PC-9 (cell line): ENCODE measurements at regions not wholly inside any gene's neighbourhood (a gene's known extent, or its start where the extent isn't known, plus 50 kb on each side); places are given as distances from the start of the nearest gene placed in this dataset.

Experiments used
- BruUV-seq: library from RNA; stranded (reverse); fragments of 400-500 nt; replicated peaks from 2 replicates; lab custom pipeline; 2021; lab: Mats Ljungman, UMichigan
- CTCF ChIA-PET: fragments of 300-600 bp; sonication (Branson Sonifier 250); formaldehyde crosslinking; loops from one replicate; lab custom pipeline; 2022; ENCODE audit warnings: antibody characterized with exemption; lab: Charles Lee
- POLR2A ChIA-PET: fragments of 300-600 bp; sonication (Branson Sonifier 250); formaldehyde crosslinking; loops from one replicate; lab custom pipeline; 2022; ENCODE audit warnings: antibody characterized with exemption; ENCODE audit not compliant: unreplicated experiment; lab: Charles Lee
- DNase-seq, 2 experiments: peaks; one replicate each; pipeline versions ENCODE4 v3.0.0 to v3.0.0-alpha.2; 2015 to 2022; ENCODE audit warnings: mixed read lengths in 1 of 2
- H2AFZ ChIP-seq: fragments of 200-600 bp; sonication (generic); 2 replicates; pipeline ENCODE4 v1.8.1; 2017; ENCODE audit warnings: antibody characterized with exemption
- H3F3A ChIP-seq: fragments of 200-600 bp; sonication (generic); 2 replicates; pipeline ENCODE4 v1.8.1; 2017; ENCODE audit warnings: antibody characterized with exemption, mild to moderate bottlenecking, low read depth; ENCODE audit not compliant: insufficient read depth
- H3K27ac ChIP-seq: fragments of 200-600 bp; sonication (generic); 2 replicates; pipeline ENCODE4 v1.6.1; 2016; ENCODE audit warnings: mixed run types
- H3K27me3 ChIP-seq: fragments of 200-600 bp; sonication (generic); 2 replicates; pipeline ENCODE4 v1.6.1; 2016; ENCODE audit warnings: low read depth, mixed run types; ENCODE audit not compliant: insufficient read depth
- H3K36me3 ChIP-seq: fragments of 200-600 bp; sonication (generic); 2 replicates; pipeline ENCODE4 v1.6.1; 2016; ENCODE audit warnings: low read depth, mixed run types
- H3K4me1 ChIP-seq: fragments of 200-600 bp; sonication (generic); replicated peaks from 2 replicates; pipeline ENCODE4 v1.6.1; 2016; ENCODE audit warnings: mixed run types; ENCODE audit not compliant: insufficient read depth
- H3K4me2 ChIP-seq: fragments of 200-600 bp; sonication (generic); 2 replicates; pipeline ENCODE4 v1.6.1; 2017; ENCODE audit warnings: mixed run types
- H3K4me3 ChIP-seq: fragments of 200-600 bp; sonication (generic); 2 replicates; pipeline ENCODE4 v1.6.1; 2016; ENCODE audit warnings: mixed run types
- H3K79me2 ChIP-seq: fragments of 200-600 bp; sonication (generic); 2 replicates; pipeline ENCODE4 v1.6.1; 2017; ENCODE audit warnings: low read depth, mixed run types
- H3K9me2 ChIP-seq: fragments of 200-600 bp; sonication (generic); 2 replicates; pipeline ENCODE4 v1.8.1; 2017; ENCODE audit warnings: mild to moderate bottlenecking; ENCODE audit not compliant: insufficient read depth
- H3K9me3 ChIP-seq: fragments of 200-600 bp; sonication (generic); 2 replicates; pipeline ENCODE4 v1.8.1; 2016; ENCODE audit warnings: low read depth; ENCODE audit not compliant: insufficient read depth
- H4K20me1 ChIP-seq: fragments of 200-600 bp; sonication (generic); 2 replicates; pipeline ENCODE4 v1.8.1; 2017; ENCODE audit not compliant: insufficient read depth
- EZH2 ChIP-seq: fragments of 200-600 bp; sonication (generic); IDR thresholded peaks from 2 replicates; pipeline ENCODE4 v1.8.0; 2017; ENCODE audit warnings: antibody characterized with exemption, low read depth
- intact Hi-C: fragments of 100-400 bp; cut with micrococcal nuclease; formaldehyde crosslinking; loops from one replicate; pipeline ENCODE4 v1.10.0; 2022; ENCODE audit not compliant: unreplicated experiment
- TF ChIP-seq, protein P1 (sequence below): fragments of 200-600 bp; sonication (generic); conservative IDR thresholded peaks from 2 replicates; pipeline ENCODE4 v1.6.1; 2017; ENCODE audit warnings: mixed run types, antibody characterized with exemption, mild to moderate bottlenecking, moderate library complexity

GRCh38 chr1:215501496-215501895 is 65.6 kb upstream of the KCTD3 start:
- no peak for TF ChIP-seq EZH2
- TF ChIP-seq, protein P1, sequence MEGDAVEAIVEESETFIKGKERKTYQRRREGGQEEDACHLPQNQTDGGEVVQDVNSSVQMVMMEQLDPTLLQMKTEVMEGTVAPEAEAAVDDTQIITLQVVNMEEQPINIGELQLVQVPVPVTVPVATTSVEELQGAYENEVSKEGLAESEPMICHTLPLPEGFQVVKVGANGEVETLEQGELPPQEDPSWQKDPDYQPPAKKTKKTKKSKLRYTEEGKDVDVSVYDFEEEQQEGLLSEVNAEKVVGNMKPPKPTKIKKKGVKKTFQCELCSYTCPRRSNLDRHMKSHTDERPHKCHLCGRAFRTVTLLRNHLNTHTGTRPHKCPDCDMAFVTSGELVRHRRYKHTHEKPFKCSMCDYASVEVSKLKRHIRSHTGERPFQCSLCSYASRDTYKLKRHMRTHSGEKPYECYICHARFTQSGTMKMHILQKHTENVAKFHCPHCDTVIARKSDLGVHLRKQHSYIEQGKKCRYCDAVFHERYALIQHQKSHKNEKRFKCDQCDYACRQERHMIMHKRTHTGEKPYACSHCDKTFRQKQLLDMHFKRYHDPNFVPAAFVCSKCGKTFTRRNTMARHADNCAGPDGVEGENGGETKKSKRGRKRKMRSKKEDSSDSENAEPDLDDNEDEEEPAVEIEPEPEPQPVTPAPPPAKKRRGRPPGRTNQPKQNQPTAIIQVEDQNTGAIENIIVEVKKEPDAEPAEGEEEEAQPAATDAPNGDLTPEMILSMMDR, result no peak
- no peak overlapping the region for H3K27ac ChIP-seq
- BruUV-seq, result no TSS peak
- intact Hi-C loops, result no loop called here
- H3K4me1 ChIP-seq, result no peaks in the 10 kb centered on the region
- no peak overlapping the region for H3K4me2 ChIP-seq
- POLR2A ChIA-PET, result no interaction called here
- CTCF ChIA-PET, result no interaction called here
- no peak for DNase-seq
- no peaks in the 10 kb centered on the region for H3K9me2 ChIP-seq
- no peaks in the 10 kb centered on the region for H3F3A ChIP-seq
- no peak overlapping the region for H3K4me3 ChIP-seq
- H2AFZ ChIP-seq, result 0 out of 2 replicates have a peak overlapping the region, but pooled peaks have one; percentile 9
- H3K9me3 ChIP-seq, result no peaks in the 10 kb centered on the region
- no peaks in the 10 kb centered on the region for H3K36me3 ChIP-seq
- no peaks in the 10 kb centered on the region for H4K20me1 ChIP-seq
- no peaks in the 10 kb centered on the region for H3K79me2 ChIP-seq
- no peaks in the 10 kb centered on the region for H3K27me3 ChIP-seq

DNA sequence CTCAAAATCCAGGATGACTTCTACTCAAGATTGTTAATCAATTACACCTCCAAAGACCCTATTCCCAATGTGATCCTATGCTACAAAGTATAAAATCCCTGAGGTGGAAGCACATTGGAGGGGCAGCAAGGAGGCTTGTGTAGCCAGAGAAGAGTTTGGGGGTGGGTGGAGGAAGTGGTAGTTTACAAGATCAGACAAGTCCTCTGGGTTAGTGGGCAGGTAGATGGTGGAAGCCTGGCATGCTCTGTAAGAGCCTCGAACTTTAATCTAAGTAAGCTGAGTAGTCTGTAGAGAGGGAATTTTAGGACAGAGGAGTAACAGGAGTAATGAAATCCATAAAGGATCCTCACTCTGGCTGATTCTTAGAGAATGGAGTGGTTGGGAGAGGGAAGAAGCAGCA is 65.0 kb upstream of the KCTD3 start:
- Histone ChIP-seq H3K27ac (no peak overlapping the region), H4K20me1 (no peaks in the 10 kb centered on the region), H3K36me3 (no peaks in the 10 kb centered on the region), H3K9me2 (no peaks in the 10 kb centered on the region), H3F3A (no peaks in the 10 kb centered on the region), H3K4me2 (no peak overlapping the region), H3K9me3 (no peaks in the 10 kb centered on the region), H3K27me3 (no peaks in the 10 kb centered on the region), H2AFZ (0 out of 2 replicates have a peak overlapping the region, but pooled peaks have one; percentile 9), H3K4me1 (no peaks in the 10 kb centered on the region), H3K4me3 (no peak overlapping the region), H3K79me2 (no peaks in the 10 kb centered on the region)
- no peak for DNase-seq
- ChIA-PET POLR2A (no interaction called here), CTCF (no interaction called here)
- TF ChIP-seq EZH2, result no peak
- TF ChIP-seq, protein P1, result no peak
- intact Hi-C loops, result no loop called here
- BruUV-seq, result no TSS peak

GRCh38 chr1:215507119-215507518 is 60.0 kb upstream of the KCTD3 start:
- Histone ChIP-seq H3K4me2 (no peak overlapping the region), H4K20me1 (no peaks in the 10 kb centered on the region), H3K9me3 (peaks cover 8% of the 10 kb centered on the region; the same call in 1 of the 2 replicates), H3F3A (no peaks in the 10 kb centered on the region), H3K4me3 (no peak overlapping the region), H2AFZ (no peak overlapping the region), H3K9me2 (no peaks in the 10 kb centered on the region), H3K27me3 (no peaks in the 10 kb centered on the region), H3K4me1 (no peaks in the 10 kb centered on the region), H3K36me3 (no peaks in the 10 kb centered on the region), H3K27ac (no peak overlapping the region), H3K79me2 (no peaks in the 10 kb centered on the region)
- BruUV-seq, result no TSS peak
- ChIA-PET CTCF (no interaction called here), POLR2A (no interaction called here)
- intact Hi-C loops, result no loop called here
- DNase-seq, result no peak
- TF ChIP-seq EZH2, result no peak
- TF ChIP-seq, protein P1, result no peak
